NB4 (cell line): ENCODE measurements at regions not wholly inside any gene's neighbourhood (a gene's known extent, or its start where the extent isn't known, plus 50 kb on each side); places are given as distances from the start of the nearest gene placed in this dataset.

Experiments
- MYC ChIP-seq: IDR thresholded peaks from 2 replicates; pipeline ENCODE4 v1.6.1; 2011; ENCODE audit warnings: low read depth, low read length
- POLR2A ChIP-seq: IDR thresholded peaks from 2 replicates; pipeline ENCODE4 v1.6.1; 2011; ENCODE audit warnings: mild to moderate bottlenecking; ENCODE audit not compliant: insufficient read length; ENCODE audit errors: extremely low read depth
- TF ChIP-seq, protein P1 (sequence below): IDR thresholded peaks from one replicate; pipeline ENCODE4 v1.5.1; 2012; ENCODE audit warnings: low read depth, low read length
- TF ChIP-seq, protein P2 (sequence below): IDR thresholded peaks from 2 replicates; pipeline ENCODE4 v1.6.1; 2011; ENCODE audit warnings: low read depth, low read length

DNA sequence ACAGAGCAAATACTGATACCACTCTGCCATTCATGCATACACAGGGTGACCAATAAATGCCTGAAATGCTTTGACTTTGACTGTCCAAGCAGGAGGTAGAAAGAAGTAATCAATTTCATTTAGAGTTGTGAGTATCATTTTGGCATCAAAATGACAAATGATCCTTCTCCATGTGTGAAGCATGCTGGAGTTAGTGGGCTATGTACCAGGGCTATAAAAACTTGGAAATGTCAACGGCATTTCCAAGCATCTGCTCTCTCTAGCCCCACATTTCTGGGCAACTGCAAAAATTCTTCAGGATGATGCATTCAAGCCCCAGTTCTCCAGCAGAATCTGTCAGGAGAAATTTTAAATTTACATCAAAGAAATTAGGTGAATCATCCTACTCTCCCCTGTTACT is 208.4 kb upstream of the PTBP2 start:
- no peak for TF ChIP-seq POLR2A
- TF ChIP-seq, protein P1, sequence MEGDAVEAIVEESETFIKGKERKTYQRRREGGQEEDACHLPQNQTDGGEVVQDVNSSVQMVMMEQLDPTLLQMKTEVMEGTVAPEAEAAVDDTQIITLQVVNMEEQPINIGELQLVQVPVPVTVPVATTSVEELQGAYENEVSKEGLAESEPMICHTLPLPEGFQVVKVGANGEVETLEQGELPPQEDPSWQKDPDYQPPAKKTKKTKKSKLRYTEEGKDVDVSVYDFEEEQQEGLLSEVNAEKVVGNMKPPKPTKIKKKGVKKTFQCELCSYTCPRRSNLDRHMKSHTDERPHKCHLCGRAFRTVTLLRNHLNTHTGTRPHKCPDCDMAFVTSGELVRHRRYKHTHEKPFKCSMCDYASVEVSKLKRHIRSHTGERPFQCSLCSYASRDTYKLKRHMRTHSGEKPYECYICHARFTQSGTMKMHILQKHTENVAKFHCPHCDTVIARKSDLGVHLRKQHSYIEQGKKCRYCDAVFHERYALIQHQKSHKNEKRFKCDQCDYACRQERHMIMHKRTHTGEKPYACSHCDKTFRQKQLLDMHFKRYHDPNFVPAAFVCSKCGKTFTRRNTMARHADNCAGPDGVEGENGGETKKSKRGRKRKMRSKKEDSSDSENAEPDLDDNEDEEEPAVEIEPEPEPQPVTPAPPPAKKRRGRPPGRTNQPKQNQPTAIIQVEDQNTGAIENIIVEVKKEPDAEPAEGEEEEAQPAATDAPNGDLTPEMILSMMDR, result no peak
- TF ChIP-seq MYC, result no peak
- TF ChIP-seq, protein P2, sequence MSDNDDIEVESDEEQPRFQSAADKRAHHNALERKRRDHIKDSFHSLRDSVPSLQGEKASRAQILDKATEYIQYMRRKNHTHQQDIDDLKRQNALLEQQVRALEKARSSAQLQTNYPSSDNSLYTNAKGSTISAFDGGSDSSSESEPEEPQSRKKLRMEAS, result no peak
